Smooth muscle cell (in vitro differentiated cells): ENCODE measurements at regions not wholly inside any gene's neighbourhood (a gene's known extent, or its start where the extent isn't known, plus 50 kb on each side); places are given as distances from the start of the nearest gene placed in this dataset.

ENCODE experiments used
- DNase-seq: peaks from one replicate; lab custom pipeline; 2025; ENCODE audit not compliant: unreplicated experiment; lab: John Stamatoyannopoulos, UW
- H2AFZ ChIP-seq: fragments of 200-600 bp; sonication (generic); 2 replicates; pipeline ENCODE4 v1.6.0; 2016; ENCODE audit warnings: antibody characterized with exemption, low read depth, mild to moderate bottlenecking
- H3F3A ChIP-seq: fragments of 200-600 bp; sonication (generic); 2 replicates; pipeline ENCODE4 v1.6.0; 2017; ENCODE audit warnings: antibody characterized with exemption, low read depth
- H3K27ac ChIP-seq: fragments of 200-600 bp; sonication (generic); 2 replicates; pipeline ENCODE4 v1.5.1; 2016; ENCODE audit warnings: low read depth, mild to moderate bottlenecking
- H3K27me3 ChIP-seq: fragments of 200-600 bp; sonication (generic); 2 replicates; pipeline ENCODE4 v1.6.1; 2016; ENCODE audit warnings: low read depth, mild to moderate bottlenecking
- H3K36me3 ChIP-seq: fragments of 200-600 bp; sonication (generic); 2 replicates; pipeline ENCODE4 v1.5.1; 2016; ENCODE audit warnings: low read depth
- H3K4me1 ChIP-seq: fragments of 200-600 bp; sonication (generic); 2 replicates; pipeline ENCODE4 v1.5.1; 2016; ENCODE audit warnings: low read depth
- H3K4me2 ChIP-seq: fragments of 200-600 bp; sonication (generic); 2 replicates; pipeline ENCODE4 v1.6.0; 2016; ENCODE audit warnings: mild to moderate bottlenecking
- H3K4me3 ChIP-seq: fragments of 200-600 bp; sonication (generic); 2 replicates; pipeline ENCODE4 v1.5.1; 2016; ENCODE audit warnings: mild to moderate bottlenecking
- H3K79me2 ChIP-seq: fragments of 200-600 bp; sonication (generic); 2 replicates; pipeline ENCODE4 v1.6.0; 2016; ENCODE audit warnings: low read depth, mild to moderate bottlenecking
- H3K9ac ChIP-seq: fragments of 200-600 bp; sonication (generic); 2 replicates; pipeline ENCODE4 v1.6.0; 2016; ENCODE audit warnings: low read depth
- H3K9me3 ChIP-seq: fragments of 200-600 bp; sonication (generic); replicated peaks from 2 replicates; pipeline ENCODE4 v1.5.1; 2016; ENCODE audit warnings: low read depth
- H4K20me1 ChIP-seq: fragments of 200-600 bp; sonication (generic); 2 replicates; pipeline ENCODE4 v1.6.0; 2016; ENCODE audit warnings: low read depth
- WGBS: methylation state at CpG from one replicate; pipeline ENCODE4 v1.1.7; 2016; ENCODE audit warnings: low lambda C conversion rate; 5-methylcytosine and 5-hydroxymethylcytosine counted together
- TF ChIP-seq, protein P1 (sequence below): fragments of 200-600 bp; sonication (generic); IDR thresholded peaks from 2 replicates; pipeline ENCODE4 v1.5.1; 2017; ENCODE audit warnings: borderline replicate concordance, mild to moderate bottlenecking, antibody characterized with exemption; ENCODE audit not compliant: insufficient read depth, poor library complexity, severe bottlenecking

DNA sequence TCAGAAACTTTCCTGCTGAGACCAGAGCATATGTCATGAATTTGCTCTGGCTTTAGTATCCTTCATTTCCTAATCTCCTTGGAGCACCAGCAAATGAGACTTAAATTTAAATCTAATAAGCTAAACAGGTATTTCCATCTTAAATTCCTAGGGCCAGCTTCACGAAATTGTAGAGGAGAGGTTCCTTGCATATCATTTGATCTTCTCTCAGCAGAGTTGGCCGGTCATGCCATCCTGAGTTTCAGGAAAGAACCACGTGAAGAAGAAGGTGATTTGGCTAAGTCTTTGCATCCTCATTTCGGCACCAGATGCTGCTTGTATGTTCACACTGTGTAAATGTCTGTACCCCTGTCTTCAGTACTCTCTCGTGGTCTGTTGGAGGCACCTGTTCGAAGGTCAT, 370.4 kb upstream of the NBEA start:
- WGBS: 89% methylated on average over 6 of the region's 6 CpGs
- no peak for DNase-seq
- Histone ChIP-seq H3K4me2 (no peak overlapping the region), H3K79me2 (no peaks in the 10 kb centered on the region), H3F3A (no peaks in the 10 kb centered on the region), H3K4me3 (no peak overlapping the region), H3K36me3 (no peaks in the 10 kb centered on the region), H3K4me1 (peaks cover 6% of the 10 kb centered on the region), H2AFZ (no peak overlapping the region), H3K9ac (no peak overlapping the region), H3K27ac (no peak overlapping the region), H4K20me1 (no peaks in the 10 kb centered on the region), H3K27me3 (no peaks in the 10 kb centered on the region), H3K9me3 (no peaks in the 10 kb centered on the region)
- TF ChIP-seq, protein P1, sequence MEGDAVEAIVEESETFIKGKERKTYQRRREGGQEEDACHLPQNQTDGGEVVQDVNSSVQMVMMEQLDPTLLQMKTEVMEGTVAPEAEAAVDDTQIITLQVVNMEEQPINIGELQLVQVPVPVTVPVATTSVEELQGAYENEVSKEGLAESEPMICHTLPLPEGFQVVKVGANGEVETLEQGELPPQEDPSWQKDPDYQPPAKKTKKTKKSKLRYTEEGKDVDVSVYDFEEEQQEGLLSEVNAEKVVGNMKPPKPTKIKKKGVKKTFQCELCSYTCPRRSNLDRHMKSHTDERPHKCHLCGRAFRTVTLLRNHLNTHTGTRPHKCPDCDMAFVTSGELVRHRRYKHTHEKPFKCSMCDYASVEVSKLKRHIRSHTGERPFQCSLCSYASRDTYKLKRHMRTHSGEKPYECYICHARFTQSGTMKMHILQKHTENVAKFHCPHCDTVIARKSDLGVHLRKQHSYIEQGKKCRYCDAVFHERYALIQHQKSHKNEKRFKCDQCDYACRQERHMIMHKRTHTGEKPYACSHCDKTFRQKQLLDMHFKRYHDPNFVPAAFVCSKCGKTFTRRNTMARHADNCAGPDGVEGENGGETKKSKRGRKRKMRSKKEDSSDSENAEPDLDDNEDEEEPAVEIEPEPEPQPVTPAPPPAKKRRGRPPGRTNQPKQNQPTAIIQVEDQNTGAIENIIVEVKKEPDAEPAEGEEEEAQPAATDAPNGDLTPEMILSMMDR: no peak

DNA sequence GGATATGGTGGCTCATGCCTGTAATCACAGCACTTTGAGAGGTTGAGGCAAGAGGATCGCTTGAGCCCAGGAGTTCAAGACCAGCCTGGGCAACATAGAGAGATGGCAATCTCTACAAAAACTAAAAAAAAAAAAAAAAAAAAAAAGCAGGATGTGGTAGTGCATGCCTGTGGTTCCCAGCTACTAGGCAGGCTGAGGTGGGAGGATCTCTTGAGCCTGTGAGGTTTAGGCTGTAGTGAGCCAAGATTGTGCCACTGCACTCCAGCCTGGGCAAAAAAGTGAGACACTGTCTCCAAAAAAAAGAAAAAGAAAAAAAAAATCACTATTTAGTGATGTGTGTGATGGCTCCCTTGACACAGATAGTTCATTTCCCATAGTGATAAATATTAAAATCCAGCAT, 365.0 kb upstream of the NBEA start:
- Histone ChIP-seq H3K27me3 (no peaks in the 10 kb centered on the region), H3K4me2 (no peak overlapping the region), H3K4me1 (no peaks in the 10 kb centered on the region), H3K36me3 (no peaks in the 10 kb centered on the region), H3K9me3 (no peaks in the 10 kb centered on the region), H3K27ac (no peak overlapping the region), H4K20me1 (no peaks in the 10 kb centered on the region), H3F3A (no peaks in the 10 kb centered on the region), H3K9ac (no peak overlapping the region), H3K4me3 (no peak overlapping the region), H2AFZ (no peak overlapping the region), H3K79me2 (no peaks in the 10 kb centered on the region)
- WGBS: 90% methylated on average over 1 of the region's 1 CpG
- TF ChIP-seq, protein P1: no peak
- no peak for DNase-seq

DNA sequence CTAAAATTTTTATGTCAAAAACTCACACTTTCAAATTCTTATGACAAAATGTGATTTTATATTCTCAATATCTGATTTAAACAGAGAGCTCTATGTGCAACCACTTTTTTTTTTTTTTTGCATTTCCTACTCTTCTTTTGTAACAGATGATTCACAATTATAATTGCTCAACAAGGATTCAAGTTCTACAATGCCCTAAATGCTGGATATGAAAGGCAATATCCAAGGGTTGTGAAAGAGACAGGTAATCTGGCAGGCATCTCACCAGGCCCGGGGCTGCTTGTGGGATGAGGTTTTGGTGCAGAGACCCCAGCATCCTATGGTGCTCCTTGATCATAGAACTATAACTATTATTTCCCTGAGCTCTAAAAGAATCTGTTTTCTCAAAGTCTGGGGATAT, 363.6 kb upstream of the NBEA start:
- DNase-seq: no peak
- 82% methylated on average over 1 of the region's 1 CpG for WGBS

DNA sequence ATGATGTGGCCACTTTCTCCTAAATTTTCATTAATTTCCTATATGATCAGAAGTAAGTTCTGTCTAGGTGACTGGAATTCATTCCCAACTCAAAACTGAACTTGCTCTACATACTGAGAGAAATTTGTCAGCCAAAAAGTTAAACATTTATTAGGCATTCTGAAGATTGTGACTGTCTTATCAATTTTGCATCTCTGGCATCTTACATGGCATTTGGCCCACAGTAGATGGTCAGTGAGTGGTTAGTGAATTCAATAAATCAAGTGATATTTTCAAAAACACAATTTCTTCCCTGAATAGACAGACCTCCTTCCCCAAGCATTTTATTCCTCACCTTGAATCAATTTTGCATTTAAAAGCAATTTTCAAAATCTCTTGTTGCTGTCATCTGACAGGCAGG, 363.2 kb upstream of the NBEA start:
- no peak overlapping the region for H3K9ac ChIP-seq
- H3K4me1 ChIP-seq: no peaks in the 10 kb centered on the region
- H3K36me3 ChIP-seq: no peaks in the 10 kb centered on the region
- no peak overlapping the region for H2AFZ ChIP-seq
- H3K4me2 ChIP-seq: no peak overlapping the region
- no peak overlapping the region for H3K27ac ChIP-seq
- H3F3A ChIP-seq: no peaks in the 10 kb centered on the region
- TF ChIP-seq, protein P1: no peak
- H3K79me2 ChIP-seq: peaks cover 3% of the 10 kb centered on the region
- H4K20me1 ChIP-seq: no peaks in the 10 kb centered on the region
- H3K27me3 ChIP-seq: no peaks in the 10 kb centered on the region
- no peaks in the 10 kb centered on the region for H3K9me3 ChIP-seq
- H3K4me3 ChIP-seq: no peak overlapping the region
- DNase-seq: no peak

More for the DNA sequence above, 363.6 kb upstream of the NBEA start:
- H3K27me3 ChIP-seq: no peaks in the 10 kb centered on the region
- peaks cover 3% of the 10 kb centered on the region for H3K79me2 ChIP-seq
- no peak overlapping the region for H3K4me2 ChIP-seq
- no peak overlapping the region for H2AFZ ChIP-seq
- H3K4me3 ChIP-seq: no peak overlapping the region
- H3F3A ChIP-seq: no peaks in the 10 kb centered on the region
- TF ChIP-seq, protein P1: no peak
- H3K36me3 ChIP-seq: no peaks in the 10 kb centered on the region
- H3K9ac ChIP-seq: no peak overlapping the region
- H3K9me3 ChIP-seq: no peaks in the 10 kb centered on the region
- no peaks in the 10 kb centered on the region for H3K4me1 ChIP-seq
- H4K20me1 ChIP-seq: no peaks in the 10 kb centered on the region
- H3K27ac ChIP-seq: no peak overlapping the region
